ENCODE measurements at regions not wholly inside any gene's neighbourhood (a gene's known extent, or its start where the extent isn't known, plus 50 kb on each side); places are given as distances from the start of the nearest gene placed in this dataset.
"Not testable (repeated sequence)": the region's sequence is repeated elsewhere in the genome, so short reads cannot be mapped to it uniquely, and the experiment has no call there.

- no peak for DNase-seq (ENCODE audit: extremely low spot score, unreplicated experiment)
- Mint-ChIP-seq H3K36me3 (ENCODE audit: unreplicated experiment) (no peaks in the 10 kb centered on the region), H3K27ac (ENCODE audit: unreplicated experiment) (no peak overlapping the region), H3K4me1 (ENCODE audit: unreplicated experiment) (peaks cover 12% of the 10 kb centered on the region), H3K9me3 (ENCODE audit: unreplicated experiment) (no peaks in the 10 kb centered on the region), H3K27me3 (ENCODE audit: unreplicated experiment) (no peaks in the 10 kb centered on the region), H3K4me3 (ENCODE audit: unreplicated experiment) (no peak overlapping the region)
- TF ChIP-seq, protein P1, sequence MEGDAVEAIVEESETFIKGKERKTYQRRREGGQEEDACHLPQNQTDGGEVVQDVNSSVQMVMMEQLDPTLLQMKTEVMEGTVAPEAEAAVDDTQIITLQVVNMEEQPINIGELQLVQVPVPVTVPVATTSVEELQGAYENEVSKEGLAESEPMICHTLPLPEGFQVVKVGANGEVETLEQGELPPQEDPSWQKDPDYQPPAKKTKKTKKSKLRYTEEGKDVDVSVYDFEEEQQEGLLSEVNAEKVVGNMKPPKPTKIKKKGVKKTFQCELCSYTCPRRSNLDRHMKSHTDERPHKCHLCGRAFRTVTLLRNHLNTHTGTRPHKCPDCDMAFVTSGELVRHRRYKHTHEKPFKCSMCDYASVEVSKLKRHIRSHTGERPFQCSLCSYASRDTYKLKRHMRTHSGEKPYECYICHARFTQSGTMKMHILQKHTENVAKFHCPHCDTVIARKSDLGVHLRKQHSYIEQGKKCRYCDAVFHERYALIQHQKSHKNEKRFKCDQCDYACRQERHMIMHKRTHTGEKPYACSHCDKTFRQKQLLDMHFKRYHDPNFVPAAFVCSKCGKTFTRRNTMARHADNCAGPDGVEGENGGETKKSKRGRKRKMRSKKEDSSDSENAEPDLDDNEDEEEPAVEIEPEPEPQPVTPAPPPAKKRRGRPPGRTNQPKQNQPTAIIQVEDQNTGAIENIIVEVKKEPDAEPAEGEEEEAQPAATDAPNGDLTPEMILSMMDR (IDR thresholded peaks at IDR 0.05): no peak
Measured at GRCh38 chr3:178206521-178206920, 329.7 kb upstream of the KCNMB2 start.

DNA sequence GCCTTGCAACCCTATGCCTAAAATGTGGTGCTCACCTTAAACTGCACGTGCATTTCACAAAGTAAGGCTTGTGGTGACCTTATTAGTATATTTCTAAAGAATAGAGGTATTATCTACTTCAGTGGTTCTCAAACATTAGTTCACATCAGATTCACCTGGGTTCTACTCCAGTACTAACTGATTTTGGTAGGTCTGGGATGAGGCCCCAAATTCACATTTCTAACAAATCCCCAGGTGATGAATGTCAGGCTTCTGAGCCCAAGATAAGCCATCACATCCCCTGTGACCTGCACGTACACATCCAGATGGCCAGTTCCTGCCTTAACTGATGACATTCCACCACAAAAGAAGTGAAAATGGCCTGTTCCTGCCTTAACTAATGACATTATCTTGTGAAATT, 329.1 kb upstream of the KCNMB2 start:
- peaks cover 12% of the 10 kb centered on the region for H3K4me1 Mint-ChIP-seq (ENCODE audit: unreplicated experiment)
- not testable (repeated sequence) for H3K4me3 Mint-ChIP-seq (ENCODE audit: unreplicated experiment)

DNA sequence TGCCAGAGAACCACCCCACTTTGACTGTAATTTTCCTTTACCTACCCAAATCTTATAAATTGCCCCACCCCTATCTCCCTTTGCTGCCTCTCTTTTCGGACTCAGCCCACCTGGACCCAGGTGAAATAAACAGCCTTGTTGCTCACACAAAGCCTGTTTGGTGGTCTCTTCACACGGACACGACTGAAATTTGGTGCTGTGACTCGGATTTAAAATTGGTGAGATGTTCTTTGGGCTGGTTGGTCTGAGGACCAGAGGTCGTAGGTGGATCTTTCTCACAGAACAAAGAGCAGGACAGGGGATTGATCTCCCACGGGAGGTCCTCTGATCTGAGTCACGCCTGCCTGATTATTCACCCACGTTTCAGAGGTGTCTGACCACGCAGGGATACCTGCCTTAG, 328.6 kb upstream of the KCNMB2 start:
- H3K27me3 Mint-ChIP-seq (ENCODE audit: unreplicated experiment); H3K4me3 Mint-ChIP-seq (ENCODE audit: unreplicated experiment); H3K9me3 Mint-ChIP-seq (ENCODE audit: unreplicated experiment); DNase-seq (ENCODE audit: extremely low spot score, unreplicated experiment); H3K27ac Mint-ChIP-seq (ENCODE audit: unreplicated experiment); H3K36me3 Mint-ChIP-seq (ENCODE audit: unreplicated experiment): not testable (repeated sequence)
- H3K4me1 Mint-ChIP-seq (ENCODE audit: unreplicated experiment): peaks cover 12% of the 10 kb centered on the region

More for the DNA sequence above, 329.1 kb upstream of the KCNMB2 start:
- H3K36me3 Mint-ChIP-seq (ENCODE audit: unreplicated experiment); DNase-seq (ENCODE audit: extremely low spot score, unreplicated experiment); H3K27ac Mint-ChIP-seq (ENCODE audit: unreplicated experiment); H3K9me3 Mint-ChIP-seq (ENCODE audit: unreplicated experiment); H3K27me3 Mint-ChIP-seq (ENCODE audit: unreplicated experiment): not testable (repeated sequence)

GRCh38 chr3:178209116-178209515, 327.1 kb upstream of the KCNMB2 start:
- not testable (repeated sequence) for H3K27ac Mint-ChIP-seq (ENCODE audit: unreplicated experiment); H3K4me3 Mint-ChIP-seq (ENCODE audit: unreplicated experiment); H3K36me3 Mint-ChIP-seq (ENCODE audit: unreplicated experiment); DNase-seq (ENCODE audit: extremely low spot score, unreplicated experiment); H3K9me3 Mint-ChIP-seq (ENCODE audit: unreplicated experiment); H3K27me3 Mint-ChIP-seq (ENCODE audit: unreplicated experiment)
- peaks cover 12% of the 10 kb centered on the region for H3K4me1 Mint-ChIP-seq (ENCODE audit: unreplicated experiment)

GRCh38 chr3:178209618-178210017, 326.6 kb upstream of the KCNMB2 start:
- not testable (repeated sequence) for H3K9me3 Mint-ChIP-seq (ENCODE audit: unreplicated experiment); H3K27ac Mint-ChIP-seq (ENCODE audit: unreplicated experiment); H3K36me3 Mint-ChIP-seq (ENCODE audit: unreplicated experiment); H3K27me3 Mint-ChIP-seq (ENCODE audit: unreplicated experiment); H3K4me3 Mint-ChIP-seq (ENCODE audit: unreplicated experiment); DNase-seq (ENCODE audit: extremely low spot score, unreplicated experiment)
- H3K4me1 Mint-ChIP-seq (ENCODE audit: unreplicated experiment): peaks cover 12% of the 10 kb centered on the region

DNA sequence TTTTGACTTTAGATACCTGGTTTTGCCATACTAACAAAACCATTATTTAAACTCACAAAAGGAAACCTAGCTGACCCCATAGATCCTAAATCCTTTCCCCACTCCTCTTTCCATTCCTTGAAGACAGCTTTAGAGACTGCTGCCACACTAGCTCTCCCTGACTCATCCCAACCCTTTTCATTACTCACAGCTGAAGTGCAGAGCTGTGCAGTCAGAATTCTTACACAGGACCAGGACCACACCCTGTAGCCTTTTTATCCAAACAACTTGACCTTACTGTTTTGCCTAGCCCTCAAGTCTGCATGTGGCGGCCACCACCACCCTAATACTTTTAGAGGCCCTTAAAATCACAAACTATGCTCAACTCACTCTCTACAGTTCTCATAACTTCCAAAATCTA, 325.1 kb upstream of the KCNMB2 start:
- not testable (repeated sequence) for DNase-seq (ENCODE audit: extremely low spot score, unreplicated experiment)

GRCh38 chr3:178217479-178217878, 318.8 kb upstream of the KCNMB2 start:
- TF ChIP-seq, protein P1 (IDR thresholded peaks at IDR 0.05): no peak
- H3K27me3 Mint-ChIP-seq (ENCODE audit: unreplicated experiment): no peaks in the 10 kb centered on the region
- no peaks in the 10 kb centered on the region for H3K9me3 Mint-ChIP-seq (ENCODE audit: unreplicated experiment)
- no peaks in the 10 kb centered on the region for H3K4me1 Mint-ChIP-seq (ENCODE audit: unreplicated experiment)
- H3K36me3 Mint-ChIP-seq (ENCODE audit: unreplicated experiment): no peaks in the 10 kb centered on the region
- no peak overlapping the region for H3K4me3 Mint-ChIP-seq (ENCODE audit: unreplicated experiment)
- H3K27ac Mint-ChIP-seq (ENCODE audit: unreplicated experiment): no peak overlapping the region
- no peak for DNase-seq (ENCODE audit: extremely low spot score, unreplicated experiment)

More for the DNA sequence above, 325.1 kb upstream of the KCNMB2 start:
- not testable (repeated sequence) for H3K4me1 Mint-ChIP-seq (ENCODE audit: unreplicated experiment); H3K4me3 Mint-ChIP-seq (ENCODE audit: unreplicated experiment); H3K36me3 Mint-ChIP-seq (ENCODE audit: unreplicated experiment); H3K27ac Mint-ChIP-seq (ENCODE audit: unreplicated experiment); H3K27me3 Mint-ChIP-seq (ENCODE audit: unreplicated experiment); H3K9me3 Mint-ChIP-seq (ENCODE audit: unreplicated experiment)

DNA sequence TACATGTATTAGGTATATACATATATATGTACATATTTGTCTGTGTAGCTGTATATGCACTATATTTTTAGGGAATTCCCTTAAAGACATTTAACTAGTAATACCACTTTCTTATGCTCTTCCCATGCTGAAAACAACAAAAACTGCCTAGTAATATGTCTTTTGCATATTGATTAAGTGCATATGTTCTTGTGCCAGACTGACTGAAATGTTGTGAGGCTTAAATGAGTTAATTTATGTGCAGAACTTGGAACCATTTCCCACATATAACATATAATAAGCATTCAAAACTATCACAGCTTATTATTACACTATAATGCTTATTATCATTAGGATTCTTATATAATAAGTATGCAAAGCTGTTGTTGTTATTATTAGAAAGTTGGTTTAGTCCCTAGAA, 318.0 kb upstream of the KCNMB2 start:
- no peaks in the 10 kb centered on the region for H3K4me1 Mint-ChIP-seq (ENCODE audit: unreplicated experiment)
- H3K9me3 Mint-ChIP-seq (ENCODE audit: unreplicated experiment): no peaks in the 10 kb centered on the region
- H3K27me3 Mint-ChIP-seq (ENCODE audit: unreplicated experiment): no peaks in the 10 kb centered on the region
- H3K4me3 Mint-ChIP-seq (ENCODE audit: unreplicated experiment): no peak overlapping the region
- no peak for DNase-seq (ENCODE audit: extremely low spot score, unreplicated experiment)
- TF ChIP-seq, protein P1 (IDR thresholded peaks at IDR 0.05): no peak
- H3K36me3 Mint-ChIP-seq (ENCODE audit: unreplicated experiment): no peaks in the 10 kb centered on the region
- H3K27ac Mint-ChIP-seq (ENCODE audit: unreplicated experiment): no peak overlapping the region

DNA sequence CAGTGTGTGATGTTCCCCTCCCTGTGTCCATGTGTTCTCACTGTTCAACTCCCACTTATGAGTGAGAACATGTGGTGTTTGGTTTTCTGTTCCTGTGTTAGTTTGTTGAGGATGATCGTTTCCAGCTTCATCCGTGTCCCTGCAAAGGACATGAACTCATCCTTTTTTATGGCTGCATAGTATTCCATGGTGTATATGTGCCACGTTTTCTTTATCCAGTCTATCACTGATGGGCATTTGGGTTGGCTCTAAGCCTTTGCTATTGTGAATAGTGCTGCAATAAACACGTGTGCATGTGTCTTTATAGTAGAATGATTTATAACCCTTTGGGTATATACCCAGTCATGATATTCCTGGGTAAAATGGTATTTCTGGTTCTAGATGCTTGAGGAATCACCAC, 316.6 kb upstream of the KCNMB2 start:
- not testable (repeated sequence) for DNase-seq (ENCODE audit: extremely low spot score, unreplicated experiment); H3K27ac Mint-ChIP-seq (ENCODE audit: unreplicated experiment); H3K36me3 Mint-ChIP-seq (ENCODE audit: unreplicated experiment); H3K9me3 Mint-ChIP-seq (ENCODE audit: unreplicated experiment); H3K4me3 Mint-ChIP-seq (ENCODE audit: unreplicated experiment); H3K4me1 Mint-ChIP-seq (ENCODE audit: unreplicated experiment); H3K27me3 Mint-ChIP-seq (ENCODE audit: unreplicated experiment)
